ENCODE measurements at regions not wholly inside any gene's neighbourhood (a gene's known extent, or its start where the extent isn't known, plus 50 kb on each side); places are given as distances from the start of the nearest gene placed in this dataset.

DNA sequence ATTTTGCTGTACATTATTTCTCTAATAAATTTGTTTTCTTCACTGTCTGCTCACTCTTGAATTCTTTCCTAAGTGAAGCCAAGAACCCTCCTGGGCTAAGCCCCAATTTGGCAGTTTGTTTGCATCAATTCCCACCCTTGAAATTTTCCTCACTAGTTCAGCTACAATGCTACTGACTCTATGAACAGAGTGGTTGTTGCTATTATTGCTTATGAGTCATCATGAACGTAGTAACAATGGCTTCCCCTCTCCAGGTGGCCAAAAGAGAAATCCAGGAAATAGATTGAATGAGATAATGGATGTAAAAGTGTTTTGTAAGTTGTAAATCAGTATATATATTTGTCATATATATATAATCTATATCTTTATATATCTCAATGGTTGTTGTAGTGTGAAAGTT is 193.0 kb downstream of the URB2 start:
- TF ChIP-seq, protein P1, sequence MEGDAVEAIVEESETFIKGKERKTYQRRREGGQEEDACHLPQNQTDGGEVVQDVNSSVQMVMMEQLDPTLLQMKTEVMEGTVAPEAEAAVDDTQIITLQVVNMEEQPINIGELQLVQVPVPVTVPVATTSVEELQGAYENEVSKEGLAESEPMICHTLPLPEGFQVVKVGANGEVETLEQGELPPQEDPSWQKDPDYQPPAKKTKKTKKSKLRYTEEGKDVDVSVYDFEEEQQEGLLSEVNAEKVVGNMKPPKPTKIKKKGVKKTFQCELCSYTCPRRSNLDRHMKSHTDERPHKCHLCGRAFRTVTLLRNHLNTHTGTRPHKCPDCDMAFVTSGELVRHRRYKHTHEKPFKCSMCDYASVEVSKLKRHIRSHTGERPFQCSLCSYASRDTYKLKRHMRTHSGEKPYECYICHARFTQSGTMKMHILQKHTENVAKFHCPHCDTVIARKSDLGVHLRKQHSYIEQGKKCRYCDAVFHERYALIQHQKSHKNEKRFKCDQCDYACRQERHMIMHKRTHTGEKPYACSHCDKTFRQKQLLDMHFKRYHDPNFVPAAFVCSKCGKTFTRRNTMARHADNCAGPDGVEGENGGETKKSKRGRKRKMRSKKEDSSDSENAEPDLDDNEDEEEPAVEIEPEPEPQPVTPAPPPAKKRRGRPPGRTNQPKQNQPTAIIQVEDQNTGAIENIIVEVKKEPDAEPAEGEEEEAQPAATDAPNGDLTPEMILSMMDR (IDR thresholded peaks at IDR 0.05; ENCODE audit: low read depth, low read length), result no peak
- no peak for TF ChIP-seq EZH2phosphoT487 (IDR thresholded peaks at IDR 0.05; ENCODE audit: low read depth)

Measured in OCI-LY3 (cell line).